HepG2 (cell line): ENCODE measurements at regions not wholly inside any gene's neighbourhood (a gene's known extent, or its start where the extent isn't known, plus 50 kb on each side); places are given as distances from the start of the nearest gene placed in this dataset.
A peak's percentile ranks its signal among the peaks of the same experiment; 100 is the strongest.

Experiments
- GATA4 ChIP-seq: sonication (generic); IDR thresholded peaks from 2 replicates; pipeline ENCODE4 v1.6.1; 2016; ENCODE audit warnings: antibody characterized with exemption, low read depth, borderline replicate concordance
- GZF1 ChIP-seq: sonication (generic); formaldehyde crosslinking; IDR thresholded peaks from 2 replicates; pipeline ENCODE4 v1.5.1; 2020; ENCODE audit warnings: mild to moderate bottlenecking, missing genetic modification reagents
- MYNN ChIP-seq: sonication (generic); formaldehyde crosslinking; IDR thresholded peaks from 2 replicates; pipeline ENCODE4 v1.4.0; 2020; ENCODE audit warnings: mild to moderate bottlenecking, low read depth, missing genetic modification reagents
- NFE2 ChIP-seq: sonication (generic); formaldehyde crosslinking; IDR thresholded peaks from 2 replicates; pipeline ENCODE4 v1.4.0; 2020; ENCODE audit warnings: missing genetic modification reagents
- PAF1 ChIP-seq: IDR thresholded peaks from 2 replicates; pipeline ENCODE4 v1.6.1; 2016; ENCODE audit warnings: missing genetic modification reagents, missing compliant biosample characterization
- POLR2AphosphoS5 ChIP-seq: IDR thresholded peaks from 2 replicates; pipeline ENCODE4 v1.6.1; 2012; ENCODE audit warnings: low read depth, low read length
- RBM22 ChIP-seq: fragments of 200-400 bp; formaldehyde crosslinking; optimal IDR thresholded peaks from 2 replicates; pipeline ENCODE3; 2017; ENCODE audit warnings: mild to moderate bottlenecking, low read length, moderate library complexity
- SKI ChIP-seq: fragments of 450-650 bp; IDR thresholded peaks from one replicate; pipeline ENCODE4 v1.6.1; 2018; ENCODE audit warnings: mild to moderate bottlenecking; ENCODE audit not compliant: partially characterized antibody
- SOX5 ChIP-seq: IDR thresholded peaks from 2 replicates; pipeline ENCODE4 v1.6.1; 2016; ENCODE audit warnings: borderline replicate concordance
- TCF12 ChIP-seq, 2 experiments: fragments of 450-650 bp in 1 of 2; sonication (generic) in 1 of 2; formaldehyde crosslinking in 1 of 2; IDR thresholded peaks; 2 replicates each; pipeline versions ENCODE4 v1.6.1 to v1.8.0; 2017 to 2022; ENCODE audit warnings: antibody characterized with exemption in 1 of 2, mild to moderate bottlenecking in 1 of 2, missing genetic modification reagents in 1 of 2, moderate library complexity in 1 of 2
- TOPORS ChIP-seq: sonication (generic); formaldehyde crosslinking; IDR thresholded peaks from 2 replicates; pipeline ENCODE4 v1.8.0; 2023; ENCODE audit warnings: mild to moderate bottlenecking, missing genetic modification reagents
- ZNF841 ChIP-seq: sonication (generic); formaldehyde crosslinking; IDR thresholded peaks from 2 replicates; pipeline ENCODE4 v1.8.1; 2023; ENCODE audit warnings: missing genetic modification reagents, borderline replicate concordance
- ZNF850 ChIP-seq: sonication (generic); formaldehyde crosslinking; conservative IDR thresholded peaks from 2 replicates; pipeline ENCODE4 v1.9.0; 2021; ENCODE audit warnings: mild to moderate bottlenecking, missing genetic modification reagents
- TF ChIP-seq, protein P1 (sequence below): fragments of 450-650 bp; IDR thresholded peaks from 2 replicates; pipeline ENCODE4 v1.6.1; 2017; ENCODE audit warnings: mild to moderate bottlenecking
- TF ChIP-seq, protein P2 (sequence below): sonication (generic); formaldehyde crosslinking; IDR thresholded peaks from 2 replicates; pipeline ENCODE4; 2020; ENCODE audit warnings: missing genetic modification reagents, mild to moderate bottlenecking, borderline replicate concordance
- TF ChIP-seq, protein P3 (sequence below): sonication (generic); formaldehyde crosslinking; IDR thresholded peaks from 2 replicates; pipeline ENCODE4 v1.4.0; 2020; ENCODE audit warnings: mild to moderate bottlenecking, missing genetic modification reagents
- TF ChIP-seq, protein P4 (sequence below): IDR thresholded peaks from 2 replicates; pipeline ENCODE4 v1.6.1; 2016

DNA sequence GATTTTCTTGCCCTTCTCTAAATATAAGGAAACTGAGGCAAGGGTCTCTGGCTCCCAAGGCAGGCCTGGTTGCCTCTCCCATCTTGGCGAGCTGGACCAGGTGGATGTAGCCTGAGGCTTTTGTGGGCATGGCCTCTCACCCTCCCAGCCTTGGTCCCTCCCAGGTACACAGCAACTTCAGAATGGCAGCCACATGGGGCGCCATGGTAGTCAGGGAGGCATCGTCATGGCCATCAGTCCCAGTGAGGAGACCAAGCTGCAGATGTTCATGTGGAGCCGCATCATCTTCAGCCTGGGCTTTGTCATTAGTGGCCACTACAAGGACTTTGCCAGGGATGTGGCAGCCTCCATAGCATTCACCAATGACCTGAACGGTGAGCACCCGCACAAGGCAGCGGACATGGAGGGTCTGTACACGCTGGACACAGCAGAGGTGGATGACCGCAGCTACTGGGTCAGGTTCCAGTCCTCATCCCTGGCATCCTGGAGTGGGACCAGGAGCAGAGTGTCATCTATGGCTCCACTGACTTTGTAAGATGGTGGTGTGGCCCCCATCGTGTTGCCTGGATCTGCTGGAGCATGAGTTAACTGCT lies 165.8 kb upstream of the ZNF267 start (continued):
- TF ChIP-seq, protein P1, sequence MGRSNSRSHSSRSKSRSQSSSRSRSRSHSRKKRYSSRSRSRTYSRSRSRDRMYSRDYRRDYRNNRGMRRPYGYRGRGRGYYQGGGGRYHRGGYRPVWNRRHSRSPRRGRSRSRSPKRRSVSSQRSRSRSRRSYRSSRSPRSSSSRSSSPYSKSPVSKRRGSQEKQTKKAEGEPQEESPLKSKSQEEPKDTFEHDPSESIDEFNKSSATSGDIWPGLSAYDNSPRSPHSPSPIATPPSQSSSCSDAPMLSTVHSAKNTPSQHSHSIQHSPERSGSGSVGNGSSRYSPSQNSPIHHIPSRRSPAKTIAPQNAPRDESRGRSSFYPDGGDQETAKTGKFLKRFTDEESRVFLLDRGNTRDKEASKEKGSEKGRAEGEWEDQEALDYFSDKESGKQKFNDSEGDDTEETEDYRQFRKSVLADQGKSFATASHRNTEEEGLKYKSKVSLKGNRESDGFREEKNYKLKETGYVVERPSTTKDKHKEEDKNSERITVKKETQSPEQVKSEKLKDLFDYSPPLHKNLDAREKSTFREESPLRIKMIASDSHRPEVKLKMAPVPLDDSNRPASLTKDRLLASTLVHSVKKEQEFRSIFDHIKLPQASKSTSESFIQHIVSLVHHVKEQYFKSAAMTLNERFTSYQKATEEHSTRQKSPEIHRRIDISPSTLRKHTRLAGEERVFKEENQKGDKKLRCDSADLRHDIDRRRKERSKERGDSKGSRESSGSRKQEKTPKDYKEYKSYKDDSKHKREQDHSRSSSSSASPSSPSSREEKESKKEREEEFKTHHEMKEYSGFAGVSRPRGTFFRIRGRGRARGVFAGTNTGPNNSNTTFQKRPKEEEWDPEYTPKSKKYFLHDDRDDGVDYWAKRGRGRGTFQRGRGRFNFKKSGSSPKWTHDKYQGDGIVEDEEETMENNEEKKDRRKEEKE = no peak
- TF ChIP-seq, protein P2, sequence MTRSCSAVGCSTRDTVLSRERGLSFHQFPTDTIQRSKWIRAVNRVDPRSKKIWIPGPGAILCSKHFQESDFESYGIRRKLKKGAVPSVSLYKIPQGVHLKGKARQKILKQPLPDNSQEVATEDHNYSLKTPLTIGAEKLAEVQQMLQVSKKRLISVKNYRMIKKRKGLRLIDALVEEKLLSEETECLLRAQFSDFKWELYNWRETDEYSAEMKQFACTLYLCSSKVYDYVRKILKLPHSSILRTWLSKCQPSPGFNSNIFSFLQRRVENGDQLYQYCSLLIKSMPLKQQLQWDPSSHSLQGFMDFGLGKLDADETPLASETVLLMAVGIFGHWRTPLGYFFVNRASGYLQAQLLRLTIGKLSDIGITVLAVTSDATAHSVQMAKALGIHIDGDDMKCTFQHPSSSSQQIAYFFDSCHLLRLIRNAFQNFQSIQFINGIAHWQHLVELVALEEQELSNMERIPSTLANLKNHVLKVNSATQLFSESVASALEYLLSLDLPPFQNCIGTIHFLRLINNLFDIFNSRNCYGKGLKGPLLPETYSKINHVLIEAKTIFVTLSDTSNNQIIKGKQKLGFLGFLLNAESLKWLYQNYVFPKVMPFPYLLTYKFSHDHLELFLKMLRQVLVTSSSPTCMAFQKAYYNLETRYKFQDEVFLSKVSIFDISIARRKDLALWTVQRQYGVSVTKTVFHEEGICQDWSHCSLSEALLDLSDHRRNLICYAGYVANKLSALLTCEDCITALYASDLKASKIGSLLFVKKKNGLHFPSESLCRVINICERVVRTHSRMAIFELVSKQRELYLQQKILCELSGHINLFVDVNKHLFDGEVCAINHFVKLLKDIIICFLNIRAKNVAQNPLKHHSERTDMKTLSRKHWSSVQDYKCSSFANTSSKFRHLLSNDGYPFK (CRISPR knock-in tag) = peak; percentile 91
- TF ChIP-seq PAF1 (CRISPR knock-in tag) = peak; percentile 21; the same call in 1 of the 2 replicates
- no peak for TF ChIP-seq GZF1 (CRISPR knock-in tag)
- TF ChIP-seq SKI = no peak
- no peak for TF ChIP-seq GATA4
- TF ChIP-seq, protein P3, sequence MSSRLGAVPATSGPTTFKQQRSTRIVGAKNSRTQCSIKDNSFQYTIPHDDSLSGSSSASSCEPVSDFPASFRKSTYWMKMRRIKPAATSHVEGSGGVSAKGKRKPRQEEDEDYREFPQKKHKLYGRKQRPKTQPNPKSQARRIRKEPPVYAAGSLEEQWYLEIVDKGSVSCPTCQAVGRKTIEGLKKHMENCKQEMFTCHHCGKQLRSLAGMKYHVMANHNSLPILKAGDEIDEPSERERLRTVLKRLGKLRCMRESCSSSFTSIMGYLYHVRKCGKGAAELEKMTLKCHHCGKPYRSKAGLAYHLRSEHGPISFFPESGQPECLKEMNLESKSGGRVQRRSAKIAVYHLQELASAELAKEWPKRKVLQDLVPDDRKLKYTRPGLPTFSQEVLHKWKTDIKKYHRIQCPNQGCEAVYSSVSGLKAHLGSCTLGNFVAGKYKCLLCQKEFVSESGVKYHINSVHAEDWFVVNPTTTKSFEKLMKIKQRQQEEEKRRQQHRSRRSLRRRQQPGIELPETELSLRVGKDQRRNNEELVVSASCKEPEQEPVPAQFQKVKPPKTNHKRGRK = no peak
- TF ChIP-seq, protein P4, sequence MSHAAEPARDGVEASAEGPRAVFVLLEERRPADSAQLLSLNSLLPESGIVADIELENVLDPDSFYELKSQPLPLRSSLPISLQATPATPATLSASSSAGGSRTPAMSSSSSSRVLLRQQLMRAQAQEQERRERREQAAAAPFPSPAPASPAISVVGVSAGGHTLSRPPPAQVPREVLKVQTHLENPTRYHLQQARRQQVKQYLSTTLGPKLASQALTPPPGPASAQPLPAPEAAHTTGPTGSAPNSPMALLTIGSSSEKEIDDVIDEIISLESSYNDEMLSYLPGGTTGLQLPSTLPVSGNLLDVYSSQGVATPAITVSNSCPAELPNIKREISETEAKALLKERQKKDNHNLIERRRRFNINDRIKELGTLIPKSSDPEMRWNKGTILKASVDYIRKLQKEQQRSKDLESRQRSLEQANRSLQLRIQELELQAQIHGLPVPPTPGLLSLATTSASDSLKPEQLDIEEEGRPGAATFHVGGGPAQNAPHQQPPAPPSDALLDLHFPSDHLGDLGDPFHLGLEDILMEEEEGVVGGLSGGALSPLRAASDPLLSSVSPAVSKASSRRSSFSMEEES (CRISPR knock-in tag) = no peak
- no peak for TF ChIP-seq TCF12 (IDR thresholded peaks at IDR 0.05)
- TF ChIP-seq TCF12 (CRISPR knock-in tag; IDR thresholded peaks at IDR 0.05) = no peak
- no peak for TF ChIP-seq ZNF841 (CRISPR knock-in tag)
- TF ChIP-seq POLR2AphosphoS5 = no peak
- TF ChIP-seq NFE2 (CRISPR knock-in tag) = no peak
- peak; percentile 70 for TF ChIP-seq RBM22
- TF ChIP-seq ZNF850 (CRISPR knock-in tag) = no peak
- TF ChIP-seq TOPORS (CRISPR knock-in tag) = no peak
- no peak for TF ChIP-seq MYNN (CRISPR knock-in tag)
- no peak for TF ChIP-seq SOX5 (CRISPR knock-in tag)
